GM21576 (cell line): ENCODE measurements at regions not wholly inside any gene's neighbourhood (a gene's known extent, or its start where the extent isn't known, plus 50 kb on each side); places are given as distances from the start of the nearest gene placed in this dataset.
"Not testable (repeated sequence)": the region's sequence is repeated elsewhere in the genome, so short reads cannot be mapped to it uniquely, and the experiment has no call there.

ENCODE experiments used
- ATAC-seq: cut with Tn5 transposase; IDR thresholded peaks from one replicate; pipeline ENCODE4 v1.9.1; 2021; ENCODE audit warnings: mild to moderate bottlenecking, moderate library complexity; ENCODE audit not compliant: unreplicated experiment

GRCh38 chr4:29704059-29704458 lies 1016.1 kb upstream of the PCDH7 start:
- no peak for ATAC-seq

DNA sequence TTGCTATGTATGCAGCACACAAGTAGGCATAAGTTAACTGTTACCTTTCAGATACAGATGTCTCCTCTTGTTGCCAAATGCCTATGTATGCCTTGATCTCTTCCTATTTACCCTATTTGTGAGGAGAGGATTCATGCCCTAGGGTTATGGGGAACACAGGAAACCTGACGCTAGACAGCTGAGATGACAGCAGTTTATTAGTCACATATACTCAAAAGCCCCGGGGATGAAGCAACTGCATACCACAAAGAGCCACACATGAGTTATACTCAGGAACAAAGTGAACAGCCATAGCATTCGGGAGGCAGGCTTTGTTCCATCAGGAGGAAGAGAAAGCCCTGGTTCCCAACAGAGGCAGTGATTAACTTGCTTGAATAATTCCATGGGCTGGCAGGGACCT lies 1011.7 kb upstream of the PCDH7 start:
- ATAC-seq, result no peak

DNA sequence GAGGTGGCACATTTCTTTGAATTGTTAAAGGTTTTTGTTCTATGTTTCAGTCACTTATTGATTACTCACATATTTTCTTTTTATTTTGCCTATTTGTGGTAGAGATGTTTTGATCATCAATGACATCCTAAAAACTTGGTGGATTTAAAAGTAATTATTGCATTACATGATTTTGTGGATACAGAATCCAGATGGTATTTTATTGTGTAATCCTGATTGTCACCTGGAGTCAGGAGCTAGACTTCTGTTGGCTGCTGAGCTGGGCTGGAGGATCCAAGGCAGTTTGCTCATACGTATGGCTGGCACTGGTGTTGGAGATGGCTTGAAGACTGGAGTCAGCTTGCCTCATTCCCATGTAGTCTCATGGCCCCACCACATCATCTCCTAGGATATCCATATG lies 1009.6 kb upstream of the PCDH7 start:
- no peak for ATAC-seq

DNA sequence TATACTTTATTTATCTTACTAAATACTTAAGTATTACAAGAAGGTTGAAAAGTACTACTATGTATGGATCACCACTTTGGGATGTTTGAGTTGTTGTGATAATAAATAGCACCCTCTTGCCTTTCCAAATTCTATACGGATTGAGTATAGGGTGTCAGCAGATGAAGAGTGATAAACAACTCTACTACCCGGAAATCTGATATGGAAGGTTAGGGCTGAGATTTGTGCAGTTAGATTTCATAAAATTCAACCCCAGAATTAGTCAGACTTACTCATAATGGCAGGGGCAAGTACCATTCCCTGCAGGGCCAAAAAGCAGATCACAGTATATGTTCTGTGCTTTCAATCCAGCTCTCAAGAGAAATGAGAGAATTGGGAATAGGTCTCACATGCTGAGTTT lies 1008.9 kb upstream of the PCDH7 start:
- ATAC-seq, result no peak

- ATAC-seq, result no peak
Observed at GRCh38 chr4:29717287-29718057, 1002.7 kb upstream of the PCDH7 start.

DNA sequence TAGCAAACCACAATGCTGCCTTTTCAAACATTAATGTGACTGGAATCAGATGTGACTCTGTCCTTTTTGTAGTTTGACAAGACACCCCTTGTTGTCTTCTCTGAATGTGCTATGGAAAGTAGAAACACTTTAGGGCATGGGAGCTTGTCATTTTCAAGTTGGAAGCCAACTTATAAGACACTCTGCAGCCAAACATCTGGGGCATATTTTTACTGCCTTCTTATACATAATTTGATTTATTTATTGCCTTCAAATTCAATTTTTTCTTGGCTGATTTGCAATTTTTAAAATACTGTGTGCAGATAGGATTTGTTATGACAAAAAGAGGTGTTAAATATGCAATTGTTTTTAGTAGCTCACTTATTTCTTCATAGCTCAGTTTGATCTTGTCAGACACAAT lies 1002.0 kb upstream of the PCDH7 start:
- ATAC-seq, result no peak

DNA sequence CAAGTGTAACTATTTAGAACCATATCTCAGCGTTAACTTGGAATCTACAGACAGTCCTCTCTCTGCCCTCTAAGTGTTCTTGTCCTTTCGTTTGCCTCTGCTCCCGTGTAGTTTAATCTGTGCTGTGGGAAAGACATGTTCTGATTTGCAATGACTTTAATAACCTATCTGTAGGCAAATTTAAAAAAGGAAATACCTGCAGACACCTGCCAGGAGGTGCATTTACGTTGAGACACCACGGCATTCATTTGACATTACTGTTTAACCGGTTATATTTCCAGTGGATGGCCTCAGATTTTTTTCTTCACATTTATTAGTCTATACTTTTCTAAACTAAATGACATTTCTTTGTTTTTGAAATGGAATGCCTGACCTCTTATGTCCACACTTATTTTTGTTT lies 997.9 kb upstream of the PCDH7 start:
- no peak for ATAC-seq

DNA sequence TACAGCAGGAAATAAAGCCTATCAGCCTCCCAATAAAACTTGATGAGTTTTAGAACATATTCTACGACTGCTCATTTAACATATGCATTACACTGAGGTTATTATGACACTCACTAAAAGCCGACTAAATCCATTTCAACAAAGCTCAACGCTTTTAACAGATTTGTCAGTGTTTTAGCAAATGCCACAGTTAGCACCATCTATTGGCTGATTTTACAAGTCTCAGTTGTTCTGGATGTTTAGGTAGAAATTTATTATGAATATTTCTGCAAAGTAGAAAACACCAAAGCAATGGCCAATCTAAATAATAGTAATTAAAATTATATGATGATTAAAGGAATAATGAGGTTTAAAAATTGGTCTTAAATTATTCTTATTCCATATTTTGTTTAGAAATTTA lies 993.2 kb upstream of the PCDH7 start:
- ATAC-seq, result no peak

DNA sequence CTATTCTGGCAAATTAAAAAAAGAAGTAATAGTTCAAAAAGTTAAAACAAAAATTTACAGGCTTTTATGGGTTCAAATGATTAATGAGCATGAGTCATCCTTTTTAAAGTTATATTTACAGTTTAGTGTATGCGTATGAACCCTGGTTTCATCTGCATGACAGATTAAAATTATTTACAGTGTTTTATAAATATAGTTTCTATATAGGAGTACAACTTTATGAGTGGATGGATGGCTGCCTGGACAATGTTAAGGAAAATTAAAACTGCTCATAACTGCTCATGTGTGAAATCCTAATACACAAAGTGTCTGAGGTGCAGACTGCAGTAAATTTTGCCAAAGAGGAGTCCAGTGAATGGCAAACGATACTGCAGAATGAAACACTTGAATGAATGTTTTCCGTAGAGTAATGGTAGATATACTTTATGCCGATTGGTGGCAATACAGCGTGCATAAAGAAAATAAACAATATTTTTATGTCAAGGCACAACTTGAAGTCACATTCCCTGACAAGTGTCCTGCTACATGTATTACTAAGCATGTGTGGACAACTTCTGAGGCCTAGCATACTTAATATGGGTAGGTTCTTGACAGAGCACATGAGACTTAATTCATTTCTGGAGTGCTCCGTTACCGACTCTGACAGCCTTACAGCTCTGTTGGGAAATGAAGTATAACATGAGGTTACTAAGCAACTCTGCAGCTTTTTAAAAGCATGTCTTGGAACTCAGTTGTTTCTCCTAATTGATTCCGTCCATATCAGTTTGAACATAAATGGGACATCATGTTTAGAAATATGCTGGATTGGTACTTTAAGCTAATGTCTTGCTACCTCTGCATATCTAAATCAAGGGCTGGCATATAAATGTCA lies 985.6 kb upstream of the PCDH7 start:
- ATAC-seq, result no peak

DNA sequence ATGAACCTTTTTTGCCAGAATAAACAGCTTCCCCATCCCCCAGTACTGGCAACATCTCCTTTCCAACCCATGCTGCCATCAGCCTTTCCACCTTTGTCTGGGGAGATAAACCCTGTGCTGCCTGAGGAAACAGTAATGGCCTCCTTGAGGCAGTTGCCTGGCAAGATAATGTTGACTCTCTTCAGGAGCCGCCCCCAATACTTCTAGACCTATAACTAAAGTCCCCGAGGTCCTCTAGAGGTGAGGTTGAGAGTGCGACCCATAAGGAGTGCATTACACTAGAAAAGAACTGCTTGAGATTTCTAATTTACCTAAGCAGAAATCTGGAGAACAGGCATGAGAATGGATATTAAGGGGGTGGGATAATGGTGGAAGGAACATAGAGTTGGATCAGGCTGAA lies 963.2 kb upstream of the PCDH7 start:
- no peak for ATAC-seq

DNA sequence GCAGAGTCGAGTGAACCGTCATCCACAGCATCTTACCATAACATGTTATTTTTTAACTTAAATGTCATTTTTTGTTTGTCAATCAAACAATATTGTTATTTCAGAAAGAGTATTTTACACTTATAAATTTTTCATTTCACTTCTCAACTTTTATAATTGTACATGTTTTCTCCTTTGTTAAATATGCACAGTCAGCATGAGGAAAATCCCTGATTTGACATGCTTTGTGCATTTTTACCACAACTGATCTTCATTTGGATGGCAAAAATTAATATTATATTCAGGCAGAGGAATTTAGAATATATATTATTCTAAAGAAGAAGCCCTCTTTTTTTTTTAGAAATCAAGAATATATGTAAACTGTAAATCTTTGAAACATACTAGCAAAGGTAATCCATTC lies 958.0 kb upstream of the PCDH7 start:
- ATAC-seq, result no peak

DNA sequence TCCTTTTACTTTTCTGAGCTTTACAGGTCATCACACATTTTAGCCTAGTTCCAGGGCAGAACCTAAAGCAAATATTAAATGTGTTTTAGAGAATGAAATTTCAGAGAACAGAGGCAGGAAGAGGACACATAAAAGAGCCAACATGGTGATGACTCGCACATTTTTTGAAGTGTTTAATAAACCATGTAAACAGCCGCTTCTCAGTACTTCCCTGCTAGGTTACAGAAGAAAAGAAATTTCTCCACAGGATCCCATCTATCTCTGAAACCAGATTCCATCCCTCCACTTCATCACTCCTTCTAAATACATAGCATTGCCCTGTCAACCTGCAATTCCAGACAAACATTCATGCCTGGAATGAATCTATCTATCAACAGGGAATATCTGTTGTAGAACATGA lies 949.5 kb upstream of the PCDH7 start:
- no peak for ATAC-seq

GRCh38 chr4:29788123-29788522 lies 932.0 kb upstream of the PCDH7 start:
- ATAC-seq, result not testable (repeated sequence)

DNA sequence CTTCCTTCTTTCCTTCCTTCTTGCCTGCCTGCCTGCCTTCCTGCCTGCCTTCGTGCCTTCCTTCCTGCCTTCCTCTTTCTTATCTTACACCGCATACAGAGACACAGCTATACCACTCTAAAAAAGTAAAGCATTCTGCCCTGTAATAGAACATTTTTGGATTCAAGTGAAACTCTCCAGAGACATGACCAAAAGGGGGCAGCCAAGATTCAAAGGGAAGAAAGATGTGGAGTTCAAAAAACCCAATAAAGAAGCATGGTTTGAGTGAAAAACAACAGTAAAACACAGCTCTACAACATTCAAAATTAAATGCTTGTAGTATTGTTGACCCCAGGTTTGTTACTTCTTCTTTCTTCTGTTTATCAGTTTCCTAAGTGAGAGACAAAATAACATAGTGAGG lies 914.9 kb upstream of the PCDH7 start:
- ATAC-seq, result no peak

DNA sequence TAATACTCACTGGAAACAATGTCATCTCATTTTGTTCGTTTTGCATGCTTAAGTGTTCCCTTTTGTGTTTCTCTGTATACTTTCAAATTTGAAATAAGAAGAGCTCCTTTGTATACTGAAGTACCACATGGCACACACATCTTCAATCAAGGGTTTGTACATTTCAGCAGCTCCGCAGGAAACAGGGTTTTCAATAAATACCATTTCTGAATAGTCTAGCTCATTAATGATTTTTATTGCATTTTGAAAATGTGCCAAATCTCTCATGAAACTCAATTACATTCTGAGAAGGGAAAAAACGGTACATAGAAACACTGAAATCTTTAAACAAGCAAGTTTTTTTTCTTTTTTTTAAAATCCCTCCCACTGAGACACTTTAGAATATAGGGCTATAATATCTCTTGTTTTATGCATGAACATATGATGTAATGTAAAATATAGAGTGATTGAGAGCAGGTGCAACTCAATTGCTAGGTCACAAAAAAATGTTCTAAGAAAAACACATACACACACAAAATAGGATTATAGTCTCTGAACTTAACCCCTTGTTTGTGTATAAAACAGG lies 914.2 kb upstream of the PCDH7 start:
- ATAC-seq, result no peak

DNA sequence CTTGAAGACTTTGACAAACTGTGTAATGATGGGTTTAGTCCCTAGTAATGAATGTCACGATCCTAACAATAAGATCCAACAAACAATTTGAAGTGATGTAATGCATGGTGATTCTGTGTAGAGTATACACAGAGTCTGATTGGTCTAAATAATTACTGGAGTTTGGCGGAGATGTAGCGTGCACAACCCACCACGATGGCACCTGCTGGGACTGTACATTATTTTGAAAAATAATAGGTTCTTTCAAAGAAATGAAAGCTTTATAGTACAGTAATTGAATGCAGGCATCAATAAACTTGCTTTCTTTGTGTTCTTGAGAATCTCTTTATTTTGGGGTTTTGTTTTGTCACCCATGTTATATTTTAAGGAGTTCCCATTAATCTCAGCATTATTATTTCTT lies 902.2 kb upstream of the PCDH7 start:
- ATAC-seq, result no peak

- ATAC-seq, result no peak
Observed at GRCh38 chr4:29829067-29829466, 891.1 kb upstream of the PCDH7 start.

DNA sequence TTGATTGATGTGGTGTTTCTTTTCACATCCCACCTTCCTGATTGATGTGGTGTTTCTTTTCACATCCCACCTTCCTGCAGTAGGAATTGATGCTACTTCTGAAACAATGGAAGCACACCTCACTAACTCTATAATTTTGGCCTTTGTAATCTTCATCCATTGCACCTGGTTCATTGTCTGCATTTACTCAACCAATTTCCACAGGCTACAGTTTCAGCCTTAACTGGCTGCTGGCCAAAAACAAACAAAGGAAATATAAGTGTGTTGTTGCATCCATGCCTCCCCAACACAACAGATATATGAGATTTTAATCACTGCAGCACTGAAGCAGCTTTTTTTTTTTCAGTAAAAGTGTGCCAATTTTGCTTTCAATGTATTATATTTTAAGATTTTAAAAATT lies 867.6 kb upstream of the PCDH7 start:
- no peak for ATAC-seq

DNA sequence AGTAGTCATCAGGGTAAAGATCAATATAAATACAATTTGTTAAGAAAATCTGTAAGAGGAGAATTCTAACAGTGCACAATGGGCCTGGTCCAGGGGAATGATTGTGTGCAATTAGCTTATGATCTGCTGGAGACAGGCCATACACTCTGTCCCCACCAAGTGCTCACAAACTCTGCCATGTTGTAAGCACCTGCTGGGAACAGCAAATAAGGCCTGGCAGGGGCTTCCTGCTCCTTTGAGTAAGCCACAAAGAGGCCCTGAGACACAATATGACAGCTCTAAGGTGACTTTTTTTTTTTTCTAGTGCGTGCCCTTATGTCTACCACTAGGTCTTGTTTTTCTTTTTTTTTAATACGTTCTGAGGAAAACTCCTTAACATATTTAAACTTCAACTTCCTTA lies 866.3 kb upstream of the PCDH7 start:
- no peak for ATAC-seq

GRCh38 chr4:29861307-29861706 lies 858.9 kb upstream of the PCDH7 start:
- no peak for ATAC-seq

DNA sequence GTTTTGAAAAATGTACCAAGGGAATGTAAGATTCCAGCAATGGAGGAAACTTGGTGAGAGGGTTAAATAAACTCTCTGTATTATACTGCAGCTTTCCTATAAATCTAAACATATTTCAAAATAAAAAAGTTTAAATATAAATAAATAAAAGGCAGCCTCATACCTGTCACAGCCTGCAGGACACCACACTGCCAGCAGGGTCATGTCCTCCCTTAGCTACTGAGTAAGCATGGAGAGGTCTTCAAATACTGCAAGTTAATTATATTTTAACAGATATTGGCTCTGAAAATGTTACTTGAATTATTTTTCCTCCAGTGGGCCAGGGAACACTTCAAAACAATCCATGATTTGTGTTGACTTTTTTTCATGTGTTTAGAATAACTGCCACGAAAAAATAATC lies 852.8 kb upstream of the PCDH7 start:
- no peak for ATAC-seq

DNA sequence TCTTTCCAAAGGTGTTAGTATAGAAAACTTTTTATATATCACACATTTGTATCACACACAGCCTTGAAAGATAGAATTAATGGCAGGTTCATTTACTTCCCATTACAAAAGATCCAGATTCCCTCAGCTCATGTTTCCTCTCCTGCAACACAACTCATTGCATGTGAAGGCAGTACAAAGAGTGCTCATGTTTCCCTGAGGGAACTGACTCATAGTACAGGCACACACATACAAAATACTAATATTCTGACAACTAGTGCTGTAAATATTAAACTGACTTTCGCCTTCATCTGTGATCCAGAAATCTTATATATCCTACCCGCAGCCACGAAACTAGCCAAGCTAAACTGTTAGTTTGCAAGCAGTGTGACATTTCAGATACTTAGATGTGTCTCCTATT lies 819.8 kb upstream of the PCDH7 start:
- ATAC-seq, result no peak
